CD8-positive, alpha-beta memory T cell (primary cell): ENCODE measurements at regions not wholly inside any gene's neighbourhood (a gene's known extent, or its start where the extent isn't known, plus 50 kb on each side); places are given as distances from the start of the nearest gene placed in this dataset.
A peak's percentile ranks its signal among the peaks of the same experiment; 100 is the strongest.

ENCODE experiments used
- CTCF ChIA-PET: fragments of 350-600 bp; sonication (Branson Sonifier 250); formaldehyde crosslinking; loops from one replicate; lab custom pipeline; 2021; ENCODE audit warnings: antibody characterized with exemption; lab: Charles Lee
- POLR2A ChIA-PET: fragments of 350-600 bp; sonication (Branson Sonifier 250); formaldehyde crosslinking; loops from one replicate; lab custom pipeline; 2021; ENCODE audit warnings: antibody characterized with exemption; lab: Charles Lee
- DNase-seq, 5 donors: peaks; one replicate each; pipeline versions ENCODE4 v3.0.0 to v3.0.0-alpha.2; 2020 to 2022; ENCODE audit warnings: mixed read lengths in 1 of 5
- H3K27ac ChIP-seq: one replicate; pipeline ENCODE4 v1.7.0; 2013; ENCODE audit warnings: low read depth, mild to moderate bottlenecking, low read length, moderate library complexity
- H3K27me3 ChIP-seq: 2 replicates; pipeline ENCODE4 v1.7.0; 2013; ENCODE audit warnings: low read length, mild to moderate bottlenecking; ENCODE audit not compliant: insufficient read depth, poor library complexity, severe bottlenecking
- H3K36me3 ChIP-seq: 2 replicates; pipeline ENCODE4 v1.7.0; 2013; ENCODE audit warnings: mild to moderate bottlenecking, low read length, moderate library complexity; ENCODE audit not compliant: insufficient read depth
- H3K4me1 ChIP-seq: 2 replicates; pipeline ENCODE4 v1.7.0; 2013; ENCODE audit warnings: mild to moderate bottlenecking, low read length, moderate library complexity; ENCODE audit not compliant: insufficient read depth
- H3K4me3 ChIP-seq: 2 replicates; pipeline ENCODE4 v1.7.0; 2013; ENCODE audit warnings: mild to moderate bottlenecking, low read length
- H3K9me3 ChIP-seq: 2 replicates; pipeline ENCODE4 v1.7.0; 2013; ENCODE audit warnings: mild to moderate bottlenecking, low read length
- H3K27ac Mint-ChIP-seq, 8 donors: one replicate each; pipeline ENCODE4 v1.8.0; 2020 to 2021; ENCODE audit warnings: mixed read lengths in 8 of 8, mild to moderate bottlenecking in 6 of 8, inconsistent platforms in 3 of 8, moderate library complexity in 3 of 8
- H3K27me3 Mint-ChIP-seq, 2 donors: one replicate each; pipeline ENCODE4 v1.8.0; 2020 to 2021; ENCODE audit warnings: mixed read lengths in 2 of 2, mild to moderate bottlenecking in 1 of 2, moderate library complexity in 1 of 2
- H3K36me3 Mint-ChIP-seq, 3 donors: one replicate each; pipeline ENCODE4 v1.8.0; 2020 to 2021; ENCODE audit warnings: mixed read lengths in 3 of 3, inconsistent platforms in 1 of 3, mild to moderate bottlenecking in 1 of 3
- H3K4me1 Mint-ChIP-seq, 3 donors: one replicate each; pipeline ENCODE4 v1.8.0; 2020 to 2021; ENCODE audit warnings: mixed read lengths in 3 of 3, inconsistent platforms in 1 of 3, mild to moderate bottlenecking in 1 of 3
- H3K4me3 Mint-ChIP-seq, 7 donors: one replicate each; pipeline ENCODE4 v1.8.0; 2020 to 2021; ENCODE audit warnings: mixed read lengths in 7 of 7, mild to moderate bottlenecking in 6 of 7, moderate library complexity in 4 of 7, inconsistent platforms in 2 of 7
- H3K9me3 Mint-ChIP-seq, 5 donors: one replicate each; pipeline ENCODE4 v1.8.0; 2020 to 2022; ENCODE audit warnings: mixed read lengths in 5 of 5, mild to moderate bottlenecking in 3 of 5, moderate library complexity in 2 of 5, inconsistent platforms in 1 of 5

GRCh38 chr10:123581656-123582055 lies 84.5 kb upstream of the GPR26 start:
- Histone ChIP-seq H3K36me3 (no peaks in the 10 kb centered on the region), H3K27ac (no peak overlapping the region), H3K4me1 (no peaks in the 10 kb centered on the region), H3K27me3 (peaks cover 7% of the 10 kb centered on the region), H3K4me3 (no peak overlapping the region), H3K9me3 (no peaks in the 10 kb centered on the region)
- ChIA-PET CTCF (interaction anchor here (0.8 to 1.0 kb wide), 2 partner anchors 807 to 809 kb away, joined by 3 read pairs; no protein-coding TSS in a partner anchor), POLR2A (no interaction called here)
- Mint-ChIP-seq H3K36me3 (no peaks in the 10 kb centered on the region), H3K4me3 (no peak overlapping the region), H3K9me3 (no peaks in the 10 kb centered on the region), H3K27me3 (peaks cover 11 to 49% of the 10 kb centered on the region in 2 donors), H3K4me1 (no peaks in the 10 kb centered on the region), H3K27ac (no peak overlapping the region)
- no peak for DNase-seq

- Histone ChIP-seq H3K27me3 (peaks cover 7% of the 10 kb centered on the region), H3K9me3 (no peaks in the 10 kb centered on the region), H3K4me3 (no peak overlapping the region), H3K4me1 (no peaks in the 10 kb centered on the region), H3K36me3 (no peaks in the 10 kb centered on the region), H3K27ac (no peak overlapping the region)
- Mint-ChIP-seq H3K27ac (no peak overlapping the region), H3K36me3 (no peaks in the 10 kb centered on the region), H3K27me3 (peaks cover 12 to 48% of the 10 kb centered on the region in 2 donors), H3K9me3 (no peaks in the 10 kb centered on the region), H3K4me3 (no peak overlapping the region), H3K4me1 (no peaks in the 10 kb centered on the region)
- POLR2A ChIA-PET, result no interaction called here
- peak; percentile 21 to 66 (median 31) for DNase-seq
- CTCF ChIA-PET, result interaction anchor here (0.8 to 1.1 kb wide), 3 partner anchors 13 to 808 kb away, joined by 3 read pairs; no protein-coding TSS in a partner anchor
Measured at GRCh38 chr10:123582084-123582989, 83.8 kb upstream of the GPR26 start.

- H3K36me3 Mint-ChIP-seq, result no peaks in the 10 kb centered on the region
- H3K9me3 Mint-ChIP-seq, result no peaks in the 10 kb centered on the region
- POLR2A ChIA-PET, result no interaction called here
- H3K27me3 Mint-ChIP-seq, result peaks cover 10 to 48% of the 10 kb centered on the region in 2 donors
- Histone ChIP-seq H3K36me3 (no peaks in the 10 kb centered on the region), H3K4me3 (no peak overlapping the region), H3K4me1 (no peaks in the 10 kb centered on the region), H3K9me3 (no peaks in the 10 kb centered on the region), H3K27me3 (peaks cover 7% of the 10 kb centered on the region), H3K27ac (no peak overlapping the region)
- H3K4me3 Mint-ChIP-seq, result no peak overlapping the region
- no peak for DNase-seq
- no peaks in the 10 kb centered on the region for H3K4me1 Mint-ChIP-seq
- CTCF ChIA-PET, result no interaction called here
- no peak overlapping the region for H3K27ac Mint-ChIP-seq
Measured at GRCh38 chr10:123583639-123584418, 82.3 kb upstream of the GPR26 start.

- Mint-ChIP-seq H3K36me3 (no peaks in the 10 kb centered on the region), H3K4me1 (no peaks in the 10 kb centered on the region), H3K27ac (no peak overlapping the region), H3K9me3 (no peaks in the 10 kb centered on the region), H3K27me3 (peaks cover 10 to 48% of the 10 kb centered on the region in 2 donors), H3K4me3 (no peak overlapping the region)
- Histone ChIP-seq H3K27me3 (peaks cover 7% of the 10 kb centered on the region), H3K4me3 (no peak overlapping the region), H3K9me3 (no peaks in the 10 kb centered on the region), H3K4me1 (no peaks in the 10 kb centered on the region), H3K36me3 (no peaks in the 10 kb centered on the region), H3K27ac (no peak overlapping the region)
- ChIA-PET CTCF (no interaction called here), POLR2A (no interaction called here)
- no peak for DNase-seq
Measured at GRCh38 chr10:123584419-123584775, 81.8 kb upstream of the GPR26 start.

GRCh38 chr10:123585477-123586445 lies 80.4 kb upstream of the GPR26 start:
- no peaks in the 10 kb centered on the region for H3K9me3 Mint-ChIP-seq
- no peak for DNase-seq
- Histone ChIP-seq H3K4me1 (no peaks in the 10 kb centered on the region), H3K9me3 (no peaks in the 10 kb centered on the region), H3K27ac (no peak overlapping the region), H3K4me3 (no peak overlapping the region), H3K27me3 (peaks cover 7% of the 10 kb centered on the region), H3K36me3 (no peaks in the 10 kb centered on the region)
- H3K36me3 Mint-ChIP-seq, result no peaks in the 10 kb centered on the region
- POLR2A ChIA-PET, result no interaction called here
- CTCF ChIA-PET, result interaction anchor here (1.1 kb wide), 1 partner anchor 803 kb away, joined by 3 read pairs; no protein-coding TSS in a partner anchor
- H3K27ac Mint-ChIP-seq, result no peak overlapping the region
- H3K27me3 Mint-ChIP-seq, result peaks cover 10 to 48% of the 10 kb centered on the region in 2 donors
- no peak overlapping the region for H3K4me3 Mint-ChIP-seq
- no peaks in the 10 kb centered on the region for H3K4me1 Mint-ChIP-seq

- no peaks in the 10 kb centered on the region for H3K9me3 Mint-ChIP-seq
- Histone ChIP-seq H3K9me3 (no peaks in the 10 kb centered on the region), H3K27ac (no peak overlapping the region), H3K4me1 (no peaks in the 10 kb centered on the region), H3K27me3 (peaks cover 7% of the 10 kb centered on the region), H3K4me3 (no peak overlapping the region), H3K36me3 (no peaks in the 10 kb centered on the region)
- no peak overlapping the region for H3K27ac Mint-ChIP-seq
- ChIA-PET CTCF (interaction anchor here (0.7 to 1.6 kb wide), 2 partner anchors 14 to 497 kb away, joined by 3 to 5 read pairs; no protein-coding TSS in a partner anchor), POLR2A (no interaction called here)
- H3K4me3 Mint-ChIP-seq, result no peak overlapping the region
- no peaks in the 10 kb centered on the region for H3K4me1 Mint-ChIP-seq
- peaks cover 9 to 40% of the 10 kb centered on the region in 2 donors for H3K27me3 Mint-ChIP-seq
- DNase-seq, result no peak
- no peaks in the 10 kb centered on the region for H3K36me3 Mint-ChIP-seq
Measured at GRCh38 chr10:123587110-123587509, 79.0 kb upstream of the GPR26 start.

- H3K27me3 Mint-ChIP-seq, result peaks cover 7 to 30% of the 10 kb centered on the region in 2 donors
- Histone ChIP-seq H3K4me1 (no peaks in the 10 kb centered on the region), H3K4me3 (no peak overlapping the region), H3K9me3 (no peaks in the 10 kb centered on the region), H3K27ac (no peak overlapping the region), H3K36me3 (no peaks in the 10 kb centered on the region), H3K27me3 (no peaks in the 10 kb centered on the region)
- no peak for DNase-seq
- no peaks in the 10 kb centered on the region for H3K36me3 Mint-ChIP-seq
- no peak overlapping the region for H3K27ac Mint-ChIP-seq
- POLR2A ChIA-PET, result no interaction called here
- H3K4me3 Mint-ChIP-seq, result no peak overlapping the region
- H3K9me3 Mint-ChIP-seq, result no peaks in the 10 kb centered on the region
- no peaks in the 10 kb centered on the region for H3K4me1 Mint-ChIP-seq
- CTCF ChIA-PET, result interaction anchor here (1.6 kb wide), 1 partner anchor 15 kb away, joined by 5 read pairs; no protein-coding TSS in a partner anchor
Measured at GRCh38 chr10:123588386-123588914, 77.7 kb upstream of the GPR26 start.
